MM.1S (cell line): ENCODE measurements at regions not wholly inside any gene's neighbourhood (a gene's known extent, or its start where the extent isn't known, plus 50 kb on each side); places are given as distances from the start of the nearest gene placed in this dataset.

Source experiments
- CTCF ChIP-seq: fragments of 300-600 bp; sonication (generic); IDR thresholded peaks from 2 replicates; pipeline ENCODE4 v1.5.1; 2016; ENCODE audit warnings: antibody characterized with exemption, low read length, mixed read lengths
- EZH2 ChIP-seq: fragments of 300-600 bp; sonication (generic); optimal IDR thresholded peaks from 2 replicates; pipeline ENCODE3; 2017; ENCODE audit warnings: low read depth, mild to moderate bottlenecking, antibody characterized with exemption, low read length, mixed read lengths
- EZH2phosphoT487 ChIP-seq: fragments of 300-600 bp; sonication (generic); IDR thresholded peaks from 2 replicates; pipeline ENCODE4 v1.6.1; 2018; ENCODE audit warnings: antibody characterized with exemption, low read length

- TF ChIP-seq CTCF (no peak), EZH2 (no peak), EZH2phosphoT487 (no peak)
These were observed 504.3 kb upstream of the SLC35B3 start for GRCh38 chr6:8939615-8940014.
